Stimulated activated CD4-positive, alpha-beta T cell treated with anti-CD3 and anti-CD28 coated beads, Interleukin-15, amount 100 ng/mL, for 48 hours (primary cell): ENCODE measurements at regions not wholly inside any gene's neighbourhood (a gene's known extent, or its start where the extent isn't known, plus 50 kb on each side); places are given as distances from the start of the nearest gene placed in this dataset.
"Not testable (repeated sequence)": the region's sequence is repeated elsewhere in the genome, so short reads cannot be mapped to it uniquely, and the experiment has no call there.

Experiments used
- DNase-seq, 2 donors: peaks; one replicate each; pipeline ENCODE4 v3.0.0-alpha.2; 2020; ENCODE audit warnings: low read depth in 2 of 2

DNA sequence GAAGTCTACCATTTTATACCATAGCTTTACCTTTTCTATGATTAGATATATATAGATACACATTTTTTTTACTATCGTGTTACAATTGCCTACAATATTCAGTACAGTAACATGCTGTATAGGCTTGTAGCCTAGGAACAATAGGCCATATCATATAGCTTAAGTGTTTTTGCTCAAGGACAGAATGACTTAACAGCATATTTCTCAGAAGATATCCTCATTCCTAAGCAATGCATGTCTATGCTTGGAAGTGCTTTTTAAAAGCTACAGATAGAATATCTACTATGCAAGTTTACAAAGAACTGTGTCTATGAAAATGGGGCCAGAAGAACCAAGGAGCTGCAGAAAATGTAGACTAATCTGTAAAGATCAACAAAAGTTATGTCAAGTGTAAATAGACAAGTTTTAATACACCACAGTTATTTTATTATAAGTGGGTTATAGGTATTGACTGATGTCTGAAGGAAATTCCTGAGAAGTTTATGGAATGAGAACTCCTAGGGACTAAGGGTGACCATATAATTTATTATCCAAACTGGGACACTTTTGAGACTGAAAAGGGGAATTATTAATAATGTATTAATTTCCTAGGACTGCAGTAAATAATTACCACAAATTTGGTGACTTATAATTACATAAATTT, 138.7 kb upstream of the TGFBR2 start:
- DNase-seq, result no peak

- DNase-seq, result no peak
These were observed 137.3 kb upstream of the TGFBR2 start for GRCh38 chr3:30469133-30469532.

DNA sequence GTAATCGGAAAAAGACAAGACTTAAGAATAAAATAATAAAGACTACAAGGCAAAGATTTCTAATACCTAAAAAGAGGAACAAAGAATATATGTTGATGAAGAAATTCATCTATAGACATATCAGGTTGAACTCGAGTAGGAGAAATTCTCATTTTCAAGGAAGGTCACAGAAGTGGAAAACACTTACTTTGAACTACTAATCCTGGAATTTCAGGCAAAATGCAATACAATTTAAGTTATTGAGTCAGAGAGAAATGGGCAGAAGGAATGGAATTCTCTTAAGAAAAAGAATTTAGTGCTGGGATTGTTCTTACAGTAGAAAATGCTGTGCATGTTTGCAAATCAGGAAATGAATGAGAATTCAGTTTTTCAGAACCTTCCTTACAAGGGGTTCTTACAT, 135.9 kb upstream of the TGFBR2 start:
- no peak for DNase-seq

- no peak for DNase-seq
These were observed 135.3 kb upstream of the TGFBR2 start for GRCh38 chr3:30471066-30471465.

- DNase-seq, result no peak
These were observed 134.5 kb upstream of the TGFBR2 start for GRCh38 chr3:30471796-30472489.

- no peak for DNase-seq
These were observed 132.9 kb upstream of the TGFBR2 start for GRCh38 chr3:30473374-30474051.

GRCh38 chr3:30474371-30474770, 132.0 kb upstream of the TGFBR2 start:
- no peak for DNase-seq

DNA sequence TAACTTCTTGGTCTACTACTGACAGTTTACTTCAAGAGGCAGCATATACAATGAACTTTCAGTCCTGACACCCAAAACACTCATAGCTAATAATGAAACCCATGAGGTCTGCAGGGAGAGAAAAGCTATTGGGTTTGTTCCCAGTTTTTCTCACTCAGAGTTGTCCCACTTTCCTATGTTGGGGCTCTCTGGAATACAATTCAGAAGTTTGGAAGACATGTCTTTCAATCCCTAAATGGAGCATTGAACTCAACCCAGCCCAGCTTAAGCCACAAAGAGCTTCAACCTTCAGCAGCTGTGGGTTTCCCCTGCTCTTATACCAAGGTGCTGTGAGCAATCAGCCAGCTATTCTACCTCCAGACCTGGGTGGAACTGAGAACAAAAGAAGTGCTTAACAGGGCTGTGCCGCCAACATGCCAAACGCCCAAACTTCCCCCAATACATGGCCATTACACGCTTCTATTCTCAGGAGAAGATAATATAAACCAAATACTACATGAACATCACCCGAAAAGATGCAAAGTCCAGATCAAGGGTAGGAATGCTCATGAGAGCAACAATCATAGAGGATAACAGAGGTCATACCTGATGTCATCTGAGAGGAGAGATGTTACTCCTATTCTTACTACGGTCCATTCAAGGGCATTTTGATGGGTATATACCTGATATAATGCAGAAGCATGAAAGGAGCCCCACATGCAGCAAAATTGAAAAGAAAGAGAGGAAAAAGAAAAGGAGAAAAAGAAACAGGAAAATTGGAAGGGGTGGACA, 131.2 kb upstream of the TGFBR2 start:
- peak in 1 of 2 donors; percentile 7 for DNase-seq

- DNase-seq, result no peak
These were observed 130.6 kb upstream of the TGFBR2 start for GRCh38 chr3:30475809-30476178.

GRCh38 chr3:30476368-30477084, 129.9 kb upstream of the TGFBR2 start:
- DNase-seq, result no peak

GRCh38 chr3:30477149-30477921, 129.1 kb upstream of the TGFBR2 start:
- no peak for DNase-seq

DNA sequence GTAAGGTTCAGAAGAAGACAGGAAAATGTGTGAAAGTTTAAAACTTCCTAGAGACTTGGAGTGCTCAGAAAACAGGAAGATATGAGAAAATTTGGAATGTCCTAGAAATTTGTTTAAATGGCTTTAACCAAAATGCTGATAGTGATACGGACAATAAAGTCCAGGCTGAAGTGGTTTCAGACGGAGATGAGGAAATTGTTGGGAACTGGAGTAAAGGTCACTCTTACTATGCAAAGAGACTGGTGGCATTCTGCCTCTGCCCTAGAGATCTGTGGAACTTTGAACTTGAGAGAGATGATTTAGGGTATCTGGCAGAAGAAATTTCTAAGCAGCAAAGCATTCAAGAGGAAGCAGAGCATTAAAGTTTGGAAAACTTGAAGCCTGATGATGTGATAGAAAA, 126.7 kb upstream of the TGFBR2 start:
- DNase-seq, result not testable (repeated sequence)

DNA sequence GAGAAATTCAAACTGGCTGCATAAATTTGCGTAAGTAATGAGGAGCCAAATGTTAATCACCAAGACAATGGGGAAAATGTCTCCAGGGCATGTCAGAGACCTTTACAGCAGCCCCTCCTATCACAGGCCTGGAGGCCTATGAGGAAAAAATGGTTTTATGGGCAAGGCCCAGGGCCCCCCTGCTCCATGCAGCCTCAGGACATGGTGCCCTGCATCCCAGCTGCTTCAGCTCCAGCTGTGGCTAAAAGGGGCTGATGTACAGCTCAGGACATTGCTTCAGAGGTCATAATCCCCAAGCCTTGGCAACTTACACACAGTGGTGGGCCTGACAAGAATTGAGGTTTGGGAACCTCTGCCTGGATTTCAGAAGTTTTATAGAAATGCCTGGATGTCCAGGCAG, 126.2 kb upstream of the TGFBR2 start:
- not testable (repeated sequence) for DNase-seq

GRCh38 chr3:30480587-30480986, 125.8 kb upstream of the TGFBR2 start:
- no peak for DNase-seq

GRCh38 chr3:30481241-30481640, 125.2 kb upstream of the TGFBR2 start:
- DNase-seq, result no peak

DNA sequence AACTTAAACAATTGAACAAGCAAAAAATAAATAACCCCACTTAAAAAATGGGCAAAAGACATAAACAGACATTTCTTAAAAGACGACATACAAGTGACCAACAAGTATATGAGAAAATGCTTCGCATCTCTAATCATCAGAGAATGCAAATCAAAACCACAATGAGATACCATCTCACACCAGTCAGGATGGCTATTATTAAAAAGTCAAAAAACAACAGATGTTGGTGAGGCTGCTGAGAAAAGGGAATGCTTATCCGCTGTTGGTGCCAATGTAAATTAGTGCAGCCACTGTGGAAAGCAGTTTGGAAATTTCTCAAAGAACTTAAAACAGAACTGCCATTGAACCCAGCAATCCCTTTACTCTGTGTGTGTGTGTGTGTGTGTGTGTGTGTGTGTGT, 122.2 kb upstream of the TGFBR2 start:
- DNase-seq, result not testable (repeated sequence)

DNA sequence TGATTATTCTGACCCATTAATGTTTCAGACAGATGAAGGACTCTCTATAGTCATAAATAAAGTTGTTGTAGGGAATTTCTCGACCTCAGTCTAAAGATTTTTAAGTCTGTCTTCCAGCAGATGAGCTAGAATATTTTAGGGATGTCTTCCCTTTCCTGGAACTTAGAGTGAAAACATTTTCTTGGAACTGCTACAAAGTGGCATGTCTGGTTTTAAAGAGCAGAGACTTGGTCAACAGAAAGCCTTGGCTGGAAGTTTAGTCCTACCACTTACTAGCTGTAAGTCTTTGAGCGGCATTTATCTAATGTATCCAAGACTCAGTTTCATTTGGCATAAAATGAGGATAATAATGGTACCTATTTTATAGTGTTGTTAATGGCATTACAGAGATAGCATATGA, 120.0 kb upstream of the TGFBR2 start:
- DNase-seq, result no peak

DNA sequence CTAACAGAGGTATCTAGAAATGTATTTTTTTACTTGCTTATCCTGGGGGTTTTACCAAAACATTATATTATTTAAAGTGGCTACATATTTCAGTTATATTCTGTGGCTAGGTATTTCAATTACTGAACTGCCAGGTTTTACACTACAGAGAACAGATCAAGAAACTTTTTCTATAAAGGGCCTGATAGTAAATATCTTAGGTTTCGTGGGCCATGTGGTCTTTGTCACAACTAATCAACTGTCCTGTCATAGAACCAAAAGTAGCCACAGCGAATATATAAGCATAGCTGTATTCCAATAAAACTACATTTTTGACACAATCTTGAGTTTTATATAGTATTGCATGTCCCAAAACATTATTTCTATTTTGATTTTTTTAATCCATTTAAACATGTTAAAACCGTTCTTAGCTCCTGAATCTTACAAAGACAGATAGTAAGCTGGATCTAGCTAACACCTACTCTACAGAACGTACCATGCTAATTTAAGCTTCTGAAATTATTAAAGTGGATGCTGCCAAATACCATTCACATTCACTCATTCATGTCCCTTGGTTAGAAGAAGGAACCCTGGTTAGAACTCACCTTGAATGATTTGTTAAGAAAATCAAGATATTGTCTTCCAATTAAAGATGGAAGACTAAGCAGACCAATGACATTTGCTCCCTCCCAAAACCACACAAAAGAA, 118.2 kb upstream of the TGFBR2 start:
- no peak for DNase-seq

- no peak for DNase-seq
These were observed 113.8 kb upstream of the TGFBR2 start for GRCh38 chr3:30492322-30493192.
